Neural progenitor cell (in vitro differentiated cells): ENCODE measurements at regions not wholly inside any gene's neighbourhood (a gene's known extent, or its start where the extent isn't known, plus 50 kb on each side); places are given as distances from the start of the nearest gene placed in this dataset.

Experiments
- CTCF ChIP-seq: fragments of 200-600 bp; sonication (generic); IDR thresholded peaks from 2 replicates; pipeline ENCODE4 v1.5.1; 2017; ENCODE audit warnings: antibody characterized with exemption, mild to moderate bottlenecking
- EZH2 ChIP-seq: fragments of 200-600 bp; sonication (generic); IDR thresholded peaks from 2 replicates; pipeline ENCODE4 v1.6.1; 2017; ENCODE audit warnings: antibody characterized with exemption, mild to moderate bottlenecking, moderate library complexity

DNA sequence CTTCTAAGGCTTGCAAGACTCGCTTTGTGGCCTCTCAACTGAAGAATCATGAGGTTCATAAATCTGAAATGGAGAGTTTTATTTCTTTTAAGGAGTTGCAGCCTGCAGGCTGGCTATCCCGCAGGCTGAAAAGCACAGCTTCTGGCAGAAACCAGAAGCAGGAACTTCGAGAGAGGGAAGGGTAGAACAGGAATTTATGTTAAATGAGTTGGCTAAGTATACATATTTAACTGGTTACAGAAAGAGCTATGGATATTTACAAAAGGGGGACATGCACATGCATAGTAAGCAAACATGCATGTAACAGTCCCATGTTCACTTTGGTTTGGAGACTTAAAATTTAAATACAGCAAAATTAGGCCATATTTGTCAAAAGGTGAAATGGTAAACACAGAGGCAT, 787.0 kb downstream of the TFAP2A start:
- TF ChIP-seq CTCF (no peak), EZH2 (no peak)
